ENCODE measurements at regions not wholly inside any gene's neighbourhood (a gene's known extent, or its start where the extent isn't known, plus 50 kb on each side); places are given as distances from the start of the nearest gene placed in this dataset.
"Not testable (repeated sequence)": the region's sequence is repeated elsewhere in the genome, so short reads cannot be mapped to it uniquely, and the experiment has no call there.

DNA sequence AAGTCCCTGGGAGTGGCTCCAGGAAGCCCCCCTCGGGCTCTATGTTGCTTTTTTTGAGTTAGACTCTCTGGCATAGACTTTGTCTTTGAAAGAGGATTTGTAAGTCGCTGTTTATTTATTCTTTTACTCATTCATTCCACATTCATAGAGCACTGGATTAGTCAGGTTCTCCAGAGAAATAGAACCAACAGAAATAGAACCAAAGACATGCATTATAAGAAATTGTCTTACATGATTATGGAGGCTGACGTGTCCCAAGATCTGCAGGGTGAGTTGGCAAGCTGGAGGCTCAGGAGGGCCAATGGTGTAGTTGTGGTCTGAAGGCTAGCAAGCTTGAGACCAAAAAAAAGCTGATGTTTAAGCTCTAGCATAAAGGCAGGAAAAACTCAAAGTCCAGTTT lies 98.3 kb upstream of the CHD6 start:
- DNase-seq, result no peak

DNA sequence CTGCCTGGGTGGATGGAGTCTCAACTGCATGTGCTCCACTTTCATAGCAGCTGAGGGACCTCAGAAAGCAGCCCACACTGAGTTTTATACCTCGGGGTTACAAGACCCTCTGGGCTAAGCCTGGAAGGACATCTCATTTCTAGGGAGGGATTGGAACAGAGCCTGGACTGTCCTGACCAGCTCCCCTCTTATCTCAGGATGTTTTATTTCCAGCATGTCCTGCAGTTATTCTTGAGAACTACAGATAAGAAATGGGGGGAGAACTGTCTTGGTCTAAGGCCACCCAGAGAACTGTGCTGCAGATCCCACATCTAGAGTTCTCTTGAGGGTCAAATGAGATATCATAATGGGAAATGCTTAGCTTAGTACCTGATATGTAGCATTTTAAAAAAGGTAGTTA lies 97.3 kb upstream of the CHD6 start:
- no peak for DNase-seq

DNA sequence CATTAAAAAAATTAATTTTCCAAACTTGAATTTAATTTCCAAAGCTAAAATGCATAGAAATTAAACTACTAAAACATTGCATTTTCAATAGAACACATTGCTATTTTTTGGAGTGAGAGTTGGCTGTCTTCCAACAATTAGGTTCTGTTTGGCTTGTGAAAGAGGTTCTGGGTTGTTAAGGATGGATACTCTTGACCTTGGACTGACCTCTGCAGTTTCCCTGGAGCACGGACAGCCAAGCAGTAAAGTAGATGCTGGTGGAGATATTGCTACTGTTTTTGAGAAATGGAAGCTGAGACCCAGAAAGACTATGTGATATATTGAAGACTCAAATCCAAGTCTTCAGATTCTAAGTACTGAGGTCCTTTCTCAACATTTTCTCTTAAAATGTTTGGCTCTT lies 95.9 kb upstream of the CHD6 start:
- no peak for DNase-seq

DNA sequence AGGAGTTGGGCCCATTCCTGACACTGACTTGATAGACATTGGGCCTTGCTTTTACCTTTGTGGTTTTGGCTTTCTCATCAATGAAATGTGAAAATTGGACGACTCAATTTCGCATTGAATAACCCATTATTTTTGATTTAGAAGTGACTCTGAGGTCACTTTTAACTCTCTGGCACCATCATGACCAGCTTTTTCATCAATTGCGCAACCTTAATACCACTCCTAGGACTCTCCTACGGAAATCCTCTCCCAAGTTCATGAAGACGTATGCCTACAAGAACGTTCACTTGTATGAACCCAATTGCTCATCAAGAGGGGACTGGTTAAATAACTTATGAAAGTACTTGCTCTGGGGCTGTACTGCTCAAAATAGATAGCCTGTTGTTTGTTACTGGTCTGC lies 86.7 kb upstream of the CHD6 start:
- DNase-seq, result no peak

DNA sequence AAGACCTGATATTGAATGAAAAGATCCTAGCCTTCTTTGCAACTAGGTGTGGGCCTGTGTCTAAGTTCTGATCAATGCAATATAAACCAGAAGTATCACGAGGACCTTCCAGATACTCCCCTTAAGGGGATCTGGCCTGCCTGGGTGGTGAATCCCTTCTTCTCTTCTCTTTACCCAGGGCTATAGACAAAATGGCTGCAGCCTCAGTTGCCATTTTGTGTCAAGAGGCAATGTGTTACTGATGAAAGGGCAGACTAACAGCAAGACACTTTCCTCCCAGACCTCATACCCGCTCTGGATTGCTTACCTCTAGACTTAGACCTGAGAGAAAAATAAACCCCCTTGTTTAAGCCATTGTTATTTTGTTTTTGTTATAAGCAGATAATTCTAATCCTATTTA lies 84.5 kb upstream of the CHD6 start:
- no peak for DNase-seq

DNA sequence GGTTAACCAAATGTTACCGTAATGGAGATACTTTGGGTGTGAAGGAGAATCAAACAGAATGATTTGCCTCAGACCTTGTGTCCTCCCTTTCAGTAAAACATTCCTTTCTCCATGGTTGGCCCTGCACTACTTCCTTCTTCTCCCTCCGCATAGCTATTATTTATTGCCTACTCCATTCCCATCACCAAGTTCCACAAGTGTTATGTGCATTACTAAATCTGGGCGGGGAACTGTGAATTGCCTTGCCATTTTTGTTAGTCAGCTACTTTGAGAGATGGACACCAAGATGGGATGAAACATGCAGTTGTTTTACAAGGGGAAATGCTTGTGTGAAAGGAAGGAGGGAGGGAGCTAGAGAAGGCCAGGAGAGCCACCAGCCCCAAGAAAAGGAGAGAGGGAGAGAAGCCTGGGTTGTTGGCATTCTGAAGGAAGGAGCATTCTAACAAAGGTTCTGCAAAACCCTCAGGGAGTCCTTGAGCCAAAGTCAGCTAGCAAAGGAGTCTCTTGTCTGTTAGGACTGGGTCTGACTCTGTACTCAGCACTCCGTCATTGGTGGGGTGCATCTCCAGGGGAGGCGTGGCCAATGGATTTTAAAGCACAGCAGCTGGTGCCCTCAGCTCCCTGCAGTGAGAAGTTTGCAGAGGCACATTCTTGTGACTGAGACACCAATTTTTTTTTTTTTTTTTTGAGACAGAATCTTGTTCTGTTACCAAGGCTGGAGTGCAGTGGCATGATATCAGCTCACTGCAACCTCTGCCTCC lies 83.6 kb upstream of the CHD6 start:
- no peak for DNase-seq

DNA sequence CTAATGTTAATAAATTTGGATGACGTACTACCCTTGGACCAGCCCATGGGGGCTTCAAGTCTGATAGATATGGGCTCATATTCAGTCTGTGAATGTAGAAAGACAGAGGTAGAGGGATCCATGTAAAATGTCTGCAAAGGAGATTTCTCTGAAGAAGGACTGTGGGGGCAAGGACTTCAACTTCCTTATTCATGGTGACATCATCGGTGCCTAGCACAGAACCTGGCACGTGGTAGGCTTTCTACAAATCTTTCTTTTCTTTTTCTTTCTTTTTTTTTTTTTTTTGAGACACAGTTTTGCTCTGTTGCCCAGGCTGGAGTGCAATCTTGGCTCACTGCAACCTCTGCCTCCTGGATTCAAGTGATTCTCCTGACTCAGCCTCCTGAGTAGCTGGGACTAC lies 81.5 kb upstream of the CHD6 start:
- DNase-seq, result not testable (repeated sequence)

DNA sequence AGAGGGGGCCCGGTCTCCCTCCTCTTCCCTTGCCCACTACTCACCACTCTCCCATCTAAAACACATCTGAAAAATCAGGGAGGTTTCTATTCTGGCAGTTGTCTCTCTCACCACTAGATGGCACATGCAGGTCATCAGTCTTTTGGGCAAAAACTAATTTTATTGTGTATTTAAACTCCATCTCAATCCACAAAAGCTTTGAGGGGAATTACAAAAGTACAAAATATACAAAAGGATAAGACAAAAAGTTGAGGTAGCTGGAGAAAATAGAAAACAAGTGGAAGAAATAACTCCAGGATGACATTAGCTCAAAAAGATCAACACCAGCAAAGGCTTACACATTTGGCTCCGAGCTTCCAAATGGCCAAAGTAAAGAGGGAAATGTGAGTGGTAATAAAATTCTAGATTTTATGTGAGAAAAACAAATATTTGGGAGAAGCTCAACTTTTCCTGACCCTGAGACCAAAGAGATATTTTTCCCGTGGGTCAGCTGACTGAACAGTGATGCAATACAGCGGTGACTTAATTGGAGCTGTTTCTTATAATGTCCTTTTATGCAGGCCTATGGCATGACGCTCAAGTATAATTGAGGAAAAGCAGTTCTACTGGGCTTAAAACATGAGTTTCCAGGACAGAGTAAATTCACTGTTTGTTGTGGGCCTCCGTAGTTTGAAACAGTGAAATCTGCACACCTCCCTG lies 79.8 kb upstream of the CHD6 start:
- DNase-seq, result peak; percentile 57

DNA sequence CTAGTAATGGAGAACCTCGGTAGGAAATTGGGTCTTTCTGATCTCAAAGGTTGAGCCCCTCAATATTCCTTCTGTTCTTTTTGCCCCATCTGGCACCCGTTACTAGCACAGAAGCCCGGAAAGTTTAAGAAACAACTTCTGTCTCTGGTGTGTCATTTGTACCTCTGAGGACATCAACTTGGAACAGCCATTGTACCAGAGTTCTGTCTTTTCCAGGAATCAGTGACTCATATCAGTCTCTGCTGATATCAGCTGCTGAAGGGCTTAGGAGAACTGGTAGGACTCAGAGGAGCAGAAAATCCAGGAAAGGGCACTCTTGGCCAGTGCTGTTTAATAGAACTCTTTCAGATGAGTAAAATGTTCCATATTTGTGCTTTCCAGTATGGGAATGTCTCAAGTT lies 78.3 kb upstream of the CHD6 start:
- DNase-seq, result peak; percentile 21

DNA sequence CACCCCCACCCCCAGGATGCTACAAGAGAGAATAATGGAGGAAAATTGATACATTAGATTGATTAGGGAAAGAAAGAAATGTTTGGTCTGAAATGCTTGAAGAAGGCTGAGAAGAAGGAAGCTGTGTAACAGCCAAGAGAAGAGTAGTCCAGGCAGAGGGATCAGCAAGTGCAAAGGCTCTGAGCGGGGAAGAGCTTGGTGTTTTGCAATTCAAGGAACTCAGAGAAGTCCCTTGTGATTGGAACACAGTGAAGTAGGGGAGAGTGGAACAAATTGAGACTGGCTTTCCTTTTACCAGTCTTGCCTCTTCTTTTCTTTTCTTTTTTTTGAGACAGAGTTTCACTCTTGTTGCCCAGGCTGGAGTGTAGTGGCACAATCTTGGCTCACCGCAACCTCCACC lies 76.6 kb upstream of the CHD6 start:
- DNase-seq, result no peak

DNA sequence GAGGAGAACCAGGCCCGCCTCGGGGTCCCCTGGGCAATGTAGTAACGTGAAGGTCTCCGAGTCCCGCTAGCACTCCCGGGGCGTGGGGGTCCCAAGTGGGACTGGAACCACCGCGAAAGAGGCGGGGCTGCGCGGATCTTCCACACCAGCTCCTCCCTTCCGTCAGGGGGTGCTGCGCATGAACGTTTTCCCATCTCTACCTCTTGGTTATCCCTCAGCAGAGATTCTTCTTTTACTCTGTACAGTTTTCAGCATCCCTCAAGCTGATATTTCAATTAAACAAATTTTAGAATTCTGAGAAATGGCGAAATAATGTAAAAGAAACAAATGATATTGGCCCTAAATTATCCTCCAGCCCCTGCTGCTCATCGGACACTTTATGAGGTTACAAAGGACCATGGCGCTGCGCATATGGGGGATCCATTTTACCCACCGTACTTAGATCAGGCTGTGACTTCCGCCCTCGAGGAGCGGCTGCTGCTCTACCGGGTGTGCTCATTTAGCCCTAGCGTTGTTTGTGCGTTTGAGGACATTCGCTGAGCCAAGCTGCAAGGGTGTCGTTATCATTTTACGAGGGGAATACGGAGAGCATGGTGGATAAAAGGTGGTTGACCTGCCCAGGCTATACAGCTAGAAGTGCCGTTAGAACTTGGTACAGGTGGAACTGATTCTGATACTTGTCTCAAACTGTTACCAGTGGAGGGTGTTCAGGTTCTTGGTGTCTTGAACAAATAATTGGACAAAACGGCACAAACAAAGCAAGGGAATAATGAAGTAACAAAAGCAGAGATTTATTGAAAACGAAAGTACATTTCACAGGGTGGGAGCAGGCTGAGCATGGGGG lies 75.2 kb upstream of the CHD6 start:
- DNase-seq, result peak; percentile 89

DNA sequence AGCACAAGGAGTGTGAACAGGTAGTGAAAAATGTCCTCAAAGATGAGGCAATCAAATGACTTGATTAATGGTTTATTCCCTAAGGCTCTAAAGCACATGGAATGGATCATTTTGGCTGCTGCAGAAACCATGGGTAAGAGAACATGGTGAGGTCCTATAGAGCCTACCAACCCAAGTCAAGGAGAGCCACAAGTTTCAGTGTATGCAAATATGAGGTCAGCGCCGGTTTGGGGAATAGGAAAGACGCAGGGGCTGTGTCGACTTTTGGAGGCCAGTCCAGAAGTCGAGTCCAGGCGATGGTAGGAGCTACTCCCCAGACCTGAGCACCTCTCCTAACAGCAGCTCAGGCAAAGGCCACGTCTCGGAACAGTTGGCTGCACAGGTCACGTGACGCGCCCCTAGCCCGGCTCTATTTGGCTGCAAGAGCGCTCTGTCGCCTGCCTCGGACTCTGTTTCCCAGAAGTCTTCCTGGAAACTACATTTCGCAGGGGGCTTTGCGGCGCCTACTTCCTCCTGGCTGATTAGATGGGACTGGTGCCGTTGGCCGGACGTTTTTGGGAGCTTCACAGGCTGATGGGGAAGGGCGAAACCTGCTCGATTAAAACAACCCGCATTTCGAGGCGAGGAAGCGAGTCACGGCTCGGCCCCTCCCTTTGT lies 74.4 kb upstream of the CHD6 start:
- peak; percentile 82 for DNase-seq

DNA sequence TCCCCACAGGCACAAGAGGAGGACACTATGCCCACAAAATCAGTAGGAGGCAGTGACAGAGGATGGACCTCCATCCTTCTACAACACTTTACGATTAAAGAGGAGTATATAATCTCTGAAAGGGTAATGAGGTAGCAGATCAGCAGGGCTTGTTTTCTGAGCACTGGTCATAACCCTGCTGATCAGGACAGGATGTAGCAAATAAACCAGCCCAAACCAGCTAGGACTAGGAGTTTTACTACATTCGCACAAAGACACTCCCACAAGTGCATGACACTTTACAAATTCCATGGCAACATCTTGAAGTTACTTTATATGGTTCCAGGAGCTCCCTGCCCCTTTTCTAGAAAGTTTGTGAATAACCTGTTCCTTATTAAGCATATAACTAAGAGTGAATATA lies 73.3 kb upstream of the CHD6 start:
- no peak for DNase-seq

DNA sequence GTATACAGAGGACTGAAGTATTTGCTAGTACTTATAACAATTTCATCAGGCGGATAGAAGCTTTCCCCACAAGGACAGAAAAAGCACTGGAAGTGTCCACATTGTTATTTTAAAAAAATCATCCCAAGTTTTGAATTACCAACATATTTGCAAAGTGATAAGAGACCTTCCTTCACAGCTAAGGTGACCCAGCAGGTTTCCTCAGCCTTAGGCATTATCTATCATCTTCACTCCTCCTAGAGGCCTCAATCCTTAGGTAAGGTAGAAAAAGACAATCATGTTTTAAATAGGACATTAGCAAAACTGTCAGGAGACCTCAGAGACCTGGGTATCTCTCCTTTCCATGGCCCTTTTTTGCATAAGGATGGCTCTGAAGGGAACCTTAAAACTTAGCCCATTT lies 72.5 kb upstream of the CHD6 start:
- DNase-seq, result no peak

DNA sequence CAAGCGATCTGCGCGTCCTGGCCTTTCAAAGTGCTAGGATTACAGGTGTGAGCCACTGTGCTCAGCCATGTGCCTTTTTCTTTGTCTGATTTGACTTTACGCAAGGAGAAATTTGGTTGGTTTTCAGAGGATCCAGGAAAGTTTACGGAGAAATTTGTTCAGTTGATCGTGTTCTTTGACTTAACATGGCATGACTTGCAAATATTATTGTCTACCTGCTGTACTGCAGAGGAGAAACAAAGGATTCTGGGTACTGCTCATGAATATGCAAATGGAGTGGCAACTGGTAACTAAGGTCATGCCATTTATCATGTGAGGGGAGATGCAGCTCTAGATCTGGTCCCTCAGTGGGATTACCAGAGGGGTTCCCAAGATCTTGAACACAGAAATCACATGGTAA lies 68.8 kb upstream of the CHD6 start:
- DNase-seq, result no peak

DNA sequence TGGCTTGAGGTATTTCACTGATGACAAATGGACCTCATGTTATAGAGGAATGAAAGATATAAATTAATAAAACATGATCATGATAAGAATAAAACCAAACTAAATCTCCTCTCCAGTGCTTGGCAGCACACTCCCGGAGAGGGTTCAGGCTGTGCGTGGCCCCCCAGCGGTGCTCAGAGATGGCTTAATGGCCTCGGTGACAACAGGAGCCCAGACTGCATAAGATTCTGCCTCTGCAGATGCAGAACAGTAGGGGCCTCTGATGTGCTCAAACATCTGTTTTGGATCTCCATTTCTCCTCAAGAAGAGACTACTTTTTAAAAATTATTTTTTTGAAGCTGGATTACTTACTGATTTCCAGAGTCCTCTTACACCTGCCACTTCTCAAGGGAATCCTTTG lies 67.0 kb upstream of the CHD6 start:
- DNase-seq, result not testable (repeated sequence)

DNA sequence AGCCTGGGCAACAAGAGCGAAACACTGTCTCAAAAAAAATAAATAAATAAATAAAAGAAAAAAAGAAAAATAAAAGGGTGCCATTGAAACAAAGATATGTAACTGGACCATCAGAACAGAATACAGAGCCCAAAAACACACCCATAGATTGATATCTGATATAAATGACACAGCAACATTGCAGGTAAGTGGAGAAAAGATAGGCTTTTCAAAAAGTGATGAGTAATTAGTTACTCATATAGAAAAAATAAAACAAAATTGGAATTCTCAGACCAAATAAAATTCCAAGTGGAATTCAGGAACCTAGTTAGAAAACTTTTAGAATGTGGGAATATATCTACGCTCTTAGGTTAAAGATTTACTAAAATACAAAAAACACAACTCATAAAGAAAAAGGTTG lies 60.6 kb upstream of the CHD6 start:
- no peak for DNase-seq

DNA sequence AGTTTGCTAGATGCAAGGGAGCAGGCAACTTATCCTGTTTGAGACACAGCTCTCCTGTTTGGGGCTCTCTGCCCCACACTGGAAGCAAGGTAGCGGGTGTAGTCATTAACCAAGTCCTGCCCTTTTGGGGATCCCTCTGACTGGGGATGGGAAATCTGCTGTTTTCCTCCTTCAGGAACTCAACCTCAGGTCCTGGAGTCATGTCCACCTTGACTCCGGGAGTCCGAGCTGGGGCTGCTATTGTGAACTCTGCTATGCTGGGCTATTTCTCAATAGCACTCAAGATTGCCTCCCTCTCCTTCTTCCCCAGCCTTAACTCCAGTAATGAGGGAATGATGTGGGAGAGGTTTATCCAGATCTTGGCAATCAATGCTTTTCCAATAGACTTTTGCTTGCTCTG lies 54.1 kb upstream of the CHD6 start:
- no peak for DNase-seq

DNA sequence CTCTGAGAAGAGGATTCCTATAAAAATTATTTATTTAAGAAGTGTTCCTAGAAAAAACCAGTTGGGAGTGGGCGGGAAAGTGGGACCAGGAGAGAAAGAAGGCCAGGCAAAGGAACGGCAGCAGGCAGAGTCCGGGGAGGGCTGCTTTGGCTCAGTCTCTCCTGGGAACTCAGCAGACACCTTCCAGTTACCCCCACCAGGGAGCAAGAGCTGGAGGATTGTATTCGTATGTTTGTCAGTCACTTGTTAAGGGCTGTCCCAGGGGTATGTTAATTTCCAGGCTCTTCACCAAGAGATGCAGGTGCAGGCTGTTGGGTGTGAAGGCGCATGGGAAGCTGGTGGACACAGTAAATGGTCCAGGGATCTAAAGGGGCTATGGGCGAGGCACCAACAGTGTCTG lies 53.0 kb upstream of the CHD6 start:
- no peak for DNase-seq

DNA sequence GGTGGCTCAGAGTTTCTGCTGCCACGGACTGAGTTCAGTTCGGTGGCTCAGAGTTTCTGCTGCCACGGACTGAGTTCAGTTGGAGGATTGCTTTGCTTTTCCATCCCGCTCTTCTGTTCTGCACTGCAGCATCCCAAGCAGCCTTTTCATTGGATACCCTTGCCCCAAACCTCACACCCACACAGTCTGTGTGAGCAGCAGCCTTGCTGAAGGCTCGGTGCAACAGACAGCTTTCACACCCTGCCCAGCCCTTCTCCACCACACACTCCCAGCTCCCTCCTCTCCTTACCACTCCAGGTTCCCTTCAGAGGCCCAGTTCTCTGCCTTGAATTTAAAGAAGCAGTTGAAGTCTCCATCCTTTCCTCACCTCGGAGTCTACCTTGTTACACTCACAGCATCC lies 52.5 kb upstream of the CHD6 start:
- no peak for DNase-seq

DNA sequence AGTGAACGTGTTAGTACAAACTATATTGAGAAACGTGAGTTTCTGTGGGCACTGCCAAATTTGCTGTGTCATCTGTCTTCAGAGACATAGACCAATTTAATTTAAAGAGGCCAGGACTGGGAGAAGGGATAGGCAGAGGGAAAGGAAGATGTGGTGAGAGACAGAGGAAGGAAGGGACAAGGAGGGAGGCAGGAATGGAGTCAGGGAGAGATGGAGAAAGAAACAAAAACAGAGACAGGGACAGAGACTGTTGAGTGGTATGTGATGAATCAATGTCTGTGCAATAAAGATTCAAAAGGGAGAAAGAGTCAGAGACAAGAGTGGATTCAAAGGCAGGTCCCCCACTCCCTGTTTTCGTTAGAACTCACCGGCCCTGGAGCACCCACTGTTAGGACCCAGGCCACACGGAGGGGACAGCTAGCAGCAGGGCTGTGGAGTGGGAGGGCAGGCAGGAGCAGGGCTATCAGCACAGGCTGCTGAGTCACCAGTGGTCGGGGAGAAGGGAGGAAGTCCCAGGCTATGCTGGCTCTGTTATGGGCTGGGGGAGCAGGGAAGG lies 51.6 kb upstream of the CHD6 start:
- no peak for DNase-seq

DNA sequence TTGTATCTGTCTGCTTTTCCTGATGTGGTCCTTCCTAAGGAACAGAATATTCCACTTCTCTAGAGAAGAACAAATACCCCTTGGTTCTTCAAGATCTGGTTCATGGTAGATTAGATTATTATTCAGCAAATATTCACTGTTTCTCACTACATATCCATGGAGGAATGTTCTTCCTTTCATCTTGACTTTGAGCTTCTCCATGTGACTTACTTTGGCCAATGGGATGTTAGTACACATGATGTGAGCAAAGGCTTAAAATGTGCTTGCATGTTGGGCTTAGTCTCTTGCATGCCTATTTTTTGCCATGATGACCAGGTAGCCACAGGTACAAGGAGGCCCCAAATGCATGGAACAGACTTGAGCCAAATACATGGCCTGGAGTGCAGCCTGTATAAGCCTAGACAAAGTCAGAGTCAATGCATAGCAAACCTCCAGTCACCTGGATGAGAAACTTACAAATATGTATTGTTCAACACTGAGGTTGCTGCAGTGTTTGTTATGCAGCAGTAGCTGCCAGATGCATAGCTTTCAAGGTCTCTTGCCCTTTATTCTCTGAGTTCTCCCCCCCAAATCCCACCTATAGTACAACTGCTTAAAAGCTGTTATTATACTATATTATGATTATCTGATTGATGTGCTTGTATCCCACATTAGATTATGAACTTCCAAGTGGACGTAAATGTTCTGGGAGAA lies 50.0 kb upstream of the CHD6 start:
- no peak for DNase-seq
